ENCODE measurements at regions not wholly inside any gene's neighbourhood (a gene's known extent, or its start where the extent isn't known, plus 50 kb on each side); places are given as distances from the start of the nearest gene placed in this dataset.

- CTCF ChIA-PET (ENCODE audit: low intra/inter-chr PET ratio, low total read pairs), result no interaction called here
- H3K9me3 ChIP-seq (ENCODE audit: low read length), result no peaks in the 10 kb centered on the region
- no peak overlapping the region for H2AFZ ChIP-seq (ENCODE audit: low read length)
- H3K36me3 ChIP-seq (replicated peaks in 1 of 2; ENCODE audit: control insufficient read depth in 1 of 2, insufficient read depth in 2 of 2, low read length in 2 of 2), result no peaks in the 10 kb centered on the region
- BruUV-seq (replicated peaks), result no TSS peak
- H3K4me3 ChIP-seq (replicated peaks in 1 of 3; ENCODE audit: insufficient read depth in 1 of 3, low read depth in 2 of 3, low read length in 3 of 3), result no peak overlapping the region
- POLR2A ChIA-PET, result no interaction called here
- H3K79me2 ChIP-seq (ENCODE audit: insufficient read depth, low read length), result no peaks in the 10 kb centered on the region
- no peak for TF ChIP-seq NR3C1 (CRISPR knock-in tag; IDR thresholded peaks at IDR 0.05)
- TF ChIP-seq HOXA7 (CRISPR knock-in tag; IDR thresholded peaks at IDR 0.05), result no peak
- no peak for TF ChIP-seq GMEB1 (CRISPR knock-in tag; IDR thresholded peaks at IDR 0.05; ENCODE audit: borderline replicate concordance)
- TF ChIP-seq, protein P1, sequence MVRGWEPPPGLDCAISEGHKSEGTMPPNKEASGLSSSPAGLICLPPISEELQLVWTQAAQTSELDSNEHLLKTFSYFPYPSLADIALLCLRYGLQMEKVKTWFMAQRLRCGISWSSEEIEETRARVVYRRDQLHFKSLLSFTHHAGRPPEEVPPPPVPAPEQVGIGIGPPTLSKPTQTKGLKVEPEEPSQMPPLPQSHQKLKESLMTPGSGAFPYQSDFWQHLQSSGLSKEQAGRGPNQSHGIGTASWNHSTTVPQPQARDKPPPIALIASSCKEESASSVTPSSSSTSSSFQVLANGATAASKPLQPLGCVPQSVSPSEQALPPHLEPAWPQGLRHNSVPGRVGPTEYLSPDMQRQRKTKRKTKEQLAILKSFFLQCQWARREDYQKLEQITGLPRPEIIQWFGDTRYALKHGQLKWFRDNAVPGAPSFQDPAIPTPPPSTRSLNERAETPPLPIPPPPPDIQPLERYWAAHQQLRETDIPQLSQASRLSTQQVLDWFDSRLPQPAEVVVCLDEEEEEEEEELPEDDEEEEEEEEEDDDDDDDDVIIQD (CRISPR knock-in tag; IDR thresholded peaks at IDR 0.05; ENCODE audit: low read depth), result no peak
- no peak for TF ChIP-seq AHR (CRISPR knock-in tag; IDR thresholded peaks at IDR 0.05)
- TF ChIP-seq RFXAP (CRISPR knock-in tag; IDR thresholded peaks at IDR 0.05; ENCODE audit: borderline replicate concordance), result no peak
- no peak for TF ChIP-seq ZNF256 (CRISPR knock-in tag; conservative IDR thresholded peaks at IDR 0.05)
- no peak for TF ChIP-seq ZNF230 (CRISPR knock-in tag; IDR thresholded peaks at IDR 0.05)
- no peak for TF ChIP-seq NCOA5 (CRISPR knock-in tag; IDR thresholded peaks at IDR 0.05)
- TF ChIP-seq PLRG1 (conservative IDR thresholded peaks at IDR 0.05), result no peak
- no peak for TF ChIP-seq SALL2 (CRISPR knock-in tag; IDR thresholded peaks at IDR 0.05)
- no peak for TF ChIP-seq ZNF589 (CRISPR knock-in tag; conservative IDR thresholded peaks at IDR 0.05)
- TF ChIP-seq, protein P2, sequence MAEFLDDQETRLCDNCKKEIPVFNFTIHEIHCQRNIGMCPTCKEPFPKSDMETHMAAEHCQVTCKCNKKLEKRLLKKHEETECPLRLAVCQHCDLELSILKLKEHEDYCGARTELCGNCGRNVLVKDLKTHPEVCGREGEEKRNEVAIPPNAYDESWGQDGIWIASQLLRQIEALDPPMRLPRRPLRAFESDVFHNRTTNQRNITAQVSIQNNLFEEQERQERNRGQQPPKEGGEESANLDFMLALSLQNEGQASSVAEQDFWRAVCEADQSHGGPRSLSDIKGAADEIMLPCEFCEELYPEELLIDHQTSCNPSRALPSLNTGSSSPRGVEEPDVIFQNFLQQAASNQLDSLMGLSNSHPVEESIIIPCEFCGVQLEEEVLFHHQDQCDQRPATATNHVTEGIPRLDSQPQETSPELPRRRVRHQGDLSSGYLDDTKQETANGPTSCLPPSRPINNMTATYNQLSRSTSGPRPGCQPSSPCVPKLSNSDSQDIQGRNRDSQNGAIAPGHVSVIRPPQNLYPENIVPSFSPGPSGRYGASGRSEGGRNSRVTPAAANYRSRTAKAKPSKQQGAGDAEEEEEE (CRISPR knock-in tag; IDR thresholded peaks at IDR 0.05; ENCODE audit: borderline replicate concordance), result no peak
- no peak for TF ChIP-seq FLYWCH1 (CRISPR knock-in tag; IDR thresholded peaks at IDR 0.05)
- no peak for TF ChIP-seq NFKB2 (CRISPR knock-in tag; IDR thresholded peaks at IDR 0.05; ENCODE audit: borderline replicate concordance)
- H3K27me3 ChIP-seq (ENCODE audit: control insufficient read depth in 1 of 2, insufficient read depth in 2 of 2, low read length in 2 of 2), result no peaks in the 10 kb centered on the region
- H4K20me1 ChIP-seq (ENCODE audit: insufficient read depth, low read length), result no peaks in the 10 kb centered on the region
- intact Hi-C loops (cut with micrococcal nuclease; ENCODE audit: unreplicated experiment) (no loop called here), in situ Hi-C loops (cut with HindIII; ENCODE audit: extremely low pct_ligation_motif_present, low pct_unique_long_range_greater_than_20kb) (no loop called here)
- H3K27ac ChIP-seq (ENCODE audit: extremely low read length, insufficient read depth, low read length), result no peak overlapping the region
- no peak overlapping the region for H3K4me2 ChIP-seq (ENCODE audit: low read depth, low read length)
- H3K4me1 ChIP-seq (ENCODE audit: insufficient read depth, low read length), result no peaks in the 10 kb centered on the region
- FAIRE-seq (no peak), ATAC-seq (no peak), DNase-seq (ENCODE audit: low spot score) (no peak)
- no peak overlapping the region for H3K9ac ChIP-seq (ENCODE audit: insufficient read depth, low read depth, low read length)
- WGBS (ENCODE audit: low lambda C conversion rate), result 3% methylated on average over 2 of the region's 2 CpGs
These were observed 274.8 kb upstream of the SLC39A10 start for GRCh38 chr2:195382186-195382585.
